ENCODE measurements at regions not wholly inside any gene's neighbourhood (a gene's known extent, or its start where the extent isn't known, plus 50 kb on each side); places are given as distances from the start of the nearest gene placed in this dataset.

- no peak for TF ChIP-seq CTCF (IDR thresholded peaks at IDR 0.05)
- TF ChIP-seq POLR2A (IDR thresholded peaks at IDR 0.05), result no peak
- DNase-seq, result no peak
- Histone ChIP-seq H3K9me3 (no peaks in the 10 kb centered on the region), H3K27me3 (no peaks in the 10 kb centered on the region), H3K4me3 (no peak overlapping the region), H3K27ac (no peak overlapping the region), H3K4me1 (no peaks in the 10 kb centered on the region), H3K36me3 (no peaks in the 10 kb centered on the region)
These were observed 360.5 kb upstream of the RGPD4 start for GRCh38 chr2:107466241-107466640.

GRCh38 chr2:107466984-107467773 is 359.5 kb upstream of the RGPD4 start:
- H3K4me1 ChIP-seq, result no peaks in the 10 kb centered on the region
- H3K36me3 ChIP-seq, result no peaks in the 10 kb centered on the region
- TF ChIP-seq CTCF (IDR thresholded peaks at IDR 0.05) (no peak), POLR2A (IDR thresholded peaks at IDR 0.05) (no peak)
- no peak for DNase-seq
- no peaks in the 10 kb centered on the region for H3K9me3 ChIP-seq
- no peaks in the 10 kb centered on the region for H3K27me3 ChIP-seq
- H3K27ac ChIP-seq, result no peak overlapping the region
- H3K4me3 ChIP-seq, result no peak overlapping the region

GRCh38 chr2:107469437-107469995 is 357.2 kb upstream of the RGPD4 start:
- Histone ChIP-seq H3K27ac (no peak overlapping the region), H3K4me1 (no peaks in the 10 kb centered on the region), H3K27me3 (no peaks in the 10 kb centered on the region), H3K36me3 (no peaks in the 10 kb centered on the region), H3K4me3 (no peak overlapping the region), H3K9me3 (no peaks in the 10 kb centered on the region)
- TF ChIP-seq POLR2A (IDR thresholded peaks at IDR 0.05) (no peak), CTCF (IDR thresholded peaks at IDR 0.05) (no peak)
- no peak for DNase-seq

GRCh38 chr2:107473150-107473549 is 353.5 kb upstream of the RGPD4 start:
- TF ChIP-seq POLR2A (IDR thresholded peaks at IDR 0.05), result no peak
- no peak for TF ChIP-seq CTCF (IDR thresholded peaks at IDR 0.05)

GRCh38 chr2:107475859-107476258 is 350.8 kb upstream of the RGPD4 start:
- Histone ChIP-seq H3K9me3 (no peaks in the 10 kb centered on the region), H3K4me1 (no peaks in the 10 kb centered on the region), H3K27me3 (no peaks in the 10 kb centered on the region), H3K36me3 (no peaks in the 10 kb centered on the region), H3K27ac (no peak overlapping the region), H3K4me3 (no peak overlapping the region)
- no peak for DNase-seq
- no peak for TF ChIP-seq CTCF (IDR thresholded peaks at IDR 0.05)
- no peak for TF ChIP-seq POLR2A (IDR thresholded peaks at IDR 0.05)

More at GRCh38 chr2:107473150-107473549, 353.5 kb upstream of the RGPD4 start:
- H3K9me3 ChIP-seq, result no peaks in the 10 kb centered on the region
- H3K36me3 ChIP-seq, result no peaks in the 10 kb centered on the region
- H3K4me3 ChIP-seq, result no peak overlapping the region
- H3K27ac ChIP-seq, result no peak overlapping the region
- DNase-seq, result no peak
- H3K27me3 ChIP-seq, result no peaks in the 10 kb centered on the region
- H3K4me1 ChIP-seq, result no peaks in the 10 kb centered on the region
